OCI-LY7 (cell line): ENCODE measurements at regions not wholly inside any gene's neighbourhood (a gene's known extent, or its start where the extent isn't known, plus 50 kb on each side); places are given as distances from the start of the nearest gene placed in this dataset.

Experiments
- CTCF ChIP-seq: fragments of 200-600 bp; sonication (generic); conservative IDR thresholded peaks from 2 replicates; pipeline ENCODE4 v1.5.1; 2014; ENCODE audit warnings: mild to moderate bottlenecking, antibody characterized with exemption, low read length, moderate library complexity, mixed read lengths
- EZH2phosphoT487 ChIP-seq: fragments of 200-600 bp; sonication (generic); IDR thresholded peaks from 2 replicates; pipeline ENCODE4 v1.6.1; 2018; ENCODE audit warnings: low read depth, borderline replicate concordance, mild to moderate bottlenecking, mixed run types, antibody characterized with exemption, low read length, moderate library complexity, mixed read lengths

- TF ChIP-seq CTCF = no peak
- TF ChIP-seq EZH2phosphoT487 = no peak
These were observed 546.6 kb upstream of the CHAC2 start for GRCh38 chr2:53220969-53221368.
